HUES48 (cell line): ENCODE measurements at regions not wholly inside any gene's neighbourhood (a gene's known extent, or its start where the extent isn't known, plus 50 kb on each side); places are given as distances from the start of the nearest gene placed in this dataset.

Experiments used
- H3K27ac ChIP-seq: one replicate; pipeline ENCODE4 v1.7.0; 2013; ENCODE audit warnings: low read depth, low read length, inconsistent platforms
- H3K27me3 ChIP-seq: 2 replicates; pipeline ENCODE4 v1.6.1; 2013; ENCODE audit warnings: mild to moderate bottlenecking, low read length; ENCODE audit not compliant: control insufficient read depth, insufficient read depth
- H3K36me3 ChIP-seq: 2 replicates; pipeline ENCODE4 v1.6.1; 2013; ENCODE audit warnings: low read length; ENCODE audit not compliant: control insufficient read depth, insufficient read depth
- H3K4me1 ChIP-seq: 2 replicates; pipeline ENCODE4 v1.6.1; 2013; ENCODE audit warnings: mild to moderate bottlenecking, low read length; ENCODE audit not compliant: control insufficient read depth, insufficient read depth
- H3K4me3 ChIP-seq: 2 replicates; pipeline ENCODE4 v1.5.1; 2013; ENCODE audit warnings: mild to moderate bottlenecking, low read depth, low read length
- H3K9ac ChIP-seq: 2 replicates; pipeline ENCODE4 v1.6.1; 2013; ENCODE audit warnings: mild to moderate bottlenecking, low read depth, low read length, moderate library complexity
- H3K9me3 ChIP-seq: 2 replicates; pipeline ENCODE4 v1.6.1; 2013; ENCODE audit warnings: low read length; ENCODE audit not compliant: control insufficient read depth, insufficient read depth

DNA sequence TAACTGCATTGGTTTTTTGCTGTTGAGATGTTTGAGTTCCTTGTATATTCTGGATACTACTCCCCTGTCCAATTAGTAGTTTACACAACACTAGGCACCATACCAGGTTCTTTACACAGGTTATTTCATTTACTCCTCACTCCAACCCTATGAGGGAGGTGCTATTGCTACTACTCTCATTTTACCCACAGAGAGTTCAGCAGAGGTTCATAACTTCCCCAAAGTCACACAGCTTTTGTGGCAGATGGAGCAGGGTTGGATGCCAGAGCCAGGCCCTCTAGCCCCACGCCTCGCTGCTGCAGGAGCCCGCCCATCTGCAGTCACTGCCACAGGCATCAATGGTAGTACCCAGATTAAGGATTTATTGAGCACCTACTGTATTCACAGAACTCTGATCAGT, 61.7 kb upstream of the MAP3K4 start:
- H3K27me3 ChIP-seq: peaks cover 9% of the 10 kb centered on the region
- H3K4me3 ChIP-seq: no peak overlapping the region
- no peak overlapping the region for H3K27ac ChIP-seq
- no peak overlapping the region for H3K9ac ChIP-seq
- H3K4me1 ChIP-seq: peaks cover 8% of the 10 kb centered on the region
- H3K36me3 ChIP-seq: no peaks in the 10 kb centered on the region
- H3K9me3 ChIP-seq: no peaks in the 10 kb centered on the region

DNA sequence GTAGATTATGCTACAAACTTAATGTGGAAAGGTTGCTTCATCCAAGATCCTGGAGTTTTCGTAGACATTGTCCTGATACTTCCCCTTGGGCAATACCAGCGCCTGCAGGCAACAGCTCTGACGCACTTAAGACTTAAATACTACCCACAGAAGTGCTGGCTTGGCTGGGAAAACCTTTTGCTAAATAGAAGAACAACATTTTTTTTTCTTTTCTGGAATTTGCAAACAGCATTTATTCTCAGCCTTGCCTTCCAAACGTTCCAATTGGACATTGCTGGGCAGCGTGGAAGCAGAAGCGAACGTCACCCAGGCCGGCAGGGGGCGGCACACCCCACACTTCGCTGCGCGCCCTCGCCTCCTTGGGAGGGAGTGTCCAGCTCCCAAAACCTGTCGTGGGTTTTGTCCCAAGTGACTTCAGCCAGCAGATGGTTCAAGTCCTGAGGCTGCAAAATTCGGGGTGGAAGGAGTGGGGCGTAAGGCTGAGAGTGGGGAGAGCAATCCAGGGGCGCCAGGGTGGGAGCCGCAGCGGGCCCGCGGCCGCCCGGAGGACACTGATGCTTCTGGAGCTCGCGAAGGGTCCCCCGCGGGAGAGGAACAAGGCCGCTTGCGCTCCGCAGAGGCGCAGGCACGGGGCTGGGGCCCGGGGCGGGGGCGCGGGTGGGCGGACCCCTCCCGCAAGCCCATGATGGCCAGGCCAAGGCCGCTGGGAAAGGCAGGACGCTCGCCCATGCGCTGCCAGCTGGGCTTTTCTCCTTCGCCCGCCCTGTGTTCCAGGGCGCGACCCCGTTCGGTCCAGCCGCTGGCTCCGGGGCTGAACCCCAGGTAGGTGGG, 60.8 kb upstream of the MAP3K4 start:
- Histone ChIP-seq H3K9ac (no peak overlapping the region), H3K9me3 (no peaks in the 10 kb centered on the region), H3K27me3 (peaks cover 9% of the 10 kb centered on the region), H3K36me3 (no peaks in the 10 kb centered on the region), H3K4me3 (peak overlapping the region; percentile 71), H3K27ac (no peak overlapping the region), H3K4me1 (peaks cover 8% of the 10 kb centered on the region)

DNA sequence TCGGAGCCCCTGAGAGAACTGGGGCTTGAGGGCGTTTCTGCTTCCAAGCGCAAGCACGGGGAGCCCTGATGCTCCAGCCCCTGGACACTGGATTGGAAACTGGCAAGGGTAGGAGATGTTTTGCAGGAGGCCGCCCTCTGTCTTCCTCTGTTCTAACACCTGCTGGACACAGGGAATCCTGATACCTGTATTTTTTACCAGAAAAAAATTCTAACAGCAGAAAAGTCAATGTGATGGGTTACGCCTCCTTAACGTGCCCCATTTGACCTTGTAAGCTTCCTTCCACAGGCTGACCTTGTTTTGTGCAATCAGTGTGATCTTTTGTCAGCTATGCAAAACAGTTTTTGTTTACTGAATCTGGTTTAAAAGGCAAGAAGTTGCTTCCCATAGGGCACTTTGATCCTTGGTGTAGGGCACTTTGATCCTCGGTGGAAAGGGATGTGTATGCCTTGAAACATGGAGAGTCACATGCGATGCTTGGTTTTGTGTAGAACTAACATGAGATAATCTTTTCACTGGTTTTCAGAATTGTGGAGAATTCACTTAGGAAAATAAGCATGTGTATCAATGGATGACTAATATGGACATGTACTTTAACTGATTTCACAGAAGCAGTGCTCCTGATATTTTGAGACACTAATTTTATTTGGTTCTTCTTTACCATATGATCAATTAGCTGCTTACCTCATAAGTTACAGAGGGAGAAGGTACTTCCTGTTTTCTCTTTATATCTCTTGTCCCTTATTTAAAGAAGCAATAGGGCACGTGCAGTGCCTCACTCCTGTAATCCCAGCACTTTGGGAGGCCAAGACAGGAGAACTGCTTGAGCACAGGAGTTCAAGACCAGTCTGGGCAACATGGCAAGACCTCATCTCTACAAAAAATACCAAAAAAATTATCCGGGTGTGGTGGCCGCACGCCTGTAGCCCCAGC, 59.9 kb upstream of the MAP3K4 start:
- no peaks in the 10 kb centered on the region for H3K9me3 ChIP-seq
- peak overlapping the region; percentile 71 for H3K4me3 ChIP-seq
- peaks cover 8% of the 10 kb centered on the region for H3K4me1 ChIP-seq
- H3K27me3 ChIP-seq: peaks cover 9% of the 10 kb centered on the region
- H3K27ac ChIP-seq: no peak overlapping the region
- H3K36me3 ChIP-seq: no peaks in the 10 kb centered on the region
- no peak overlapping the region for H3K9ac ChIP-seq

DNA sequence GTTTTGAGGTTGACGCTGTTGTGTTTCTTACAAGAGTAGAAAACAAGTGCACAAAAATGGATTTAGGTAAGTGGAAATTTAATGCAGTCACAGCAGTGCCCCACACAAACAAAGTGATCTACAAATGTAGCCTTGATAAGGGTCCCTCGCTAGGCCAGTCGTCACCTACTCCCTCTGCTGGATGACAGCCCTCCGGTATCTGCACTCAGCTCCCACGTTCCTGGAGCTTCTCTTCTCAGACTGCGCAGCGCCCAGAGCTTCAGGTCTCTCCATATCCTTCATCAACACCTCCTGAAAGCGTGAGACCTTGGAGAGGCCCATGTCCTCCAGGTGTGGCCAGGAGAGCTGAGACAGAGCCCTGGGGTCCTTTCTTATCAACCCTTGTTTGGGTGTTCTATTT, 58.3 kb upstream of the MAP3K4 start:
- Histone ChIP-seq H3K27me3 (peaks cover 9% of the 10 kb centered on the region), H3K9me3 (no peaks in the 10 kb centered on the region), H3K4me3 (no peak overlapping the region), H3K9ac (no peak overlapping the region), H3K36me3 (no peaks in the 10 kb centered on the region), H3K27ac (no peak overlapping the region), H3K4me1 (peaks cover 8% of the 10 kb centered on the region)

DNA sequence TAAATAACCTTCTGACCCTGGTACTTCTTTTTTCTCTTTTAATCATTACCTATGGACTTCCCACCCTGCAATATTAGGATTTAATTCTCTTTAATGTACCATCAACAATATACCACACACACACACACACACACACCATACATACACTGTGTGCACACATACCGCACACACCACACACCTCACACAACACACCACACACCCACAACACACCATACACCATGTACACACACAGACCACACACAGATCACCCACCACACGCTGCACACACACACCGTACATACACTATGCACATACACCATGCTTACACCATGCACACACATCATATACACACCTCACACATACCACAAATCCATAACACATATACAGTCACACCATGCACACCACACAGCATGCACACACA, 57.4 kb upstream of the MAP3K4 start:
- H3K27me3 ChIP-seq: peaks cover 9% of the 10 kb centered on the region
- H3K36me3 ChIP-seq: no peaks in the 10 kb centered on the region
- no peaks in the 10 kb centered on the region for H3K9me3 ChIP-seq
- H3K9ac ChIP-seq: no peak overlapping the region
- H3K4me1 ChIP-seq: peaks cover 8% of the 10 kb centered on the region
- no peak overlapping the region for H3K4me3 ChIP-seq
- H3K27ac ChIP-seq: no peak overlapping the region

DNA sequence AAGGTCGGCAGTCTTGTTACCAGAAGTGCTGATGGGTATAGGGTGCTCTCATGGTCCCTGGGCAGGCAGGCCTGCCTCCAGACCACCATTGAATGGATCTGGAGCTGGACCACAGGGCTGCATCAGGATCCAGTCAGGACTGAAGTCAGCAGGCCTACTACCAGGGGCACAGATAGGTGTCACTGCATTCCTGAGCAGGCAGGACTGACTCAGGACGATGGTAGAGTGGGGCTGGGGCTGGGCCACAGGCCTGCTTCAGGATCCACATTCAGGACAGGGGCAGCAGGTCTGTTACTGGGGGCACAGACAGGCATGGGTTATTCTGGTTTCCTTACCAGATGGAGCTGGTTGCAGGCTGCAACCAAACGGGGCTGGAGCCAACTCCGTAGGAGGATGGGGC, 51.4 kb upstream of the MAP3K4 start:
- Histone ChIP-seq H3K27ac (no peak overlapping the region), H3K36me3 (no peaks in the 10 kb centered on the region), H3K9me3 (no peaks in the 10 kb centered on the region), H3K9ac (no peak overlapping the region), H3K27me3 (no peaks in the 10 kb centered on the region), H3K4me3 (no peak overlapping the region), H3K4me1 (no peaks in the 10 kb centered on the region)
